SK-N-SH treated with all-trans-retinoic acid at 6 μM for 48 hours (cell line): ENCODE measurements at regions not wholly inside any gene's neighbourhood (a gene's known extent, or its start where the extent isn't known, plus 50 kb on each side); places are given as distances from the start of the nearest gene placed in this dataset.

Experiments
- ATAC-seq: fragments of 200-7000 bp; cut with Tn5 transposase; 3 replicates; pipeline ENCODE4 v1.9.1; 2020; ENCODE audit warnings: mild to moderate bottlenecking, moderate library complexity
- BACH2 ChIP-seq: fragments of 250-450 bp; sonication (Bioruptor Pico); IDR thresholded peaks from 2 replicates; pipeline ENCODE4 v1.9.0; 2021; ENCODE audit warnings: mild to moderate bottlenecking, borderline replicate concordance
- CSDC2 ChIP-seq: fragments of 250-450 bp; sonication (Bioruptor Pico); IDR thresholded peaks from 2 replicates; pipeline ENCODE4 v1.5.0; 2020; ENCODE audit warnings: mild to moderate bottlenecking, moderate library complexity
- ESRRG ChIP-seq: fragments of 250-450 bp; sonication (Bioruptor Pico); IDR thresholded peaks from 2 replicates; pipeline ENCODE4 v1.6.1; 2021; ENCODE audit warnings: mild to moderate bottlenecking
- GLIS3 ChIP-seq: fragments of 250-450 bp; sonication (Bioruptor Pico); IDR thresholded peaks from 2 replicates; pipeline ENCODE4 v1.5.0; 2020; ENCODE audit warnings: mild to moderate bottlenecking, moderate library complexity
- ISL1 ChIP-seq: fragments of 250-450 bp; sonication (Bioruptor Pico); IDR thresholded peaks from 2 replicates; pipeline ENCODE4 v2.1.2; 2022; ENCODE audit warnings: mild to moderate bottlenecking, moderate library complexity
- OSR1 ChIP-seq: fragments of 250-450 bp; sonication (Bioruptor Pico); IDR thresholded peaks from 2 replicates; pipeline ENCODE4 v1.8.0; 2022; ENCODE audit warnings: moderate library complexity, mild to moderate bottlenecking, inconsistent platforms
- RARB ChIP-seq: fragments of 250-450 bp; sonication (Bioruptor Pico); IDR thresholded peaks from 2 replicates; pipeline ENCODE4 v1.8.0; 2021; ENCODE audit warnings: mild to moderate bottlenecking, moderate library complexity
- SNAI2 ChIP-seq: fragments of 250-450 bp; sonication (Bioruptor Pico); IDR thresholded peaks from 2 replicates; pipeline ENCODE4 v1.5.0; 2020; ENCODE audit warnings: mild to moderate bottlenecking, moderate library complexity
- TCF4 ChIP-seq: fragments of 250-450 bp; sonication (Bioruptor Pico); IDR thresholded peaks from 2 replicates; pipeline ENCODE4 v1.8.0; 2021; ENCODE audit warnings: mild to moderate bottlenecking, moderate library complexity, borderline replicate concordance
- ZC3H10 ChIP-seq: fragments of 250-450 bp; sonication (Bioruptor Pico); IDR thresholded peaks from 2 replicates; pipeline ENCODE4 v1.5.1; 2021; ENCODE audit warnings: mild to moderate bottlenecking, moderate library complexity
- ZNF565 ChIP-seq: fragments of 450-650 bp; formaldehyde crosslinking; conservative IDR thresholded peaks from 2 replicates; pipeline ENCODE4 v1.5.0; 2020; ENCODE audit warnings: low read depth, mild to moderate bottlenecking, moderate library complexity
- ZNF70 ChIP-seq: fragments of 450-650 bp; formaldehyde crosslinking; IDR thresholded peaks from 2 replicates; pipeline ENCODE4 v1.5.0; 2020; ENCODE audit warnings: mild to moderate bottlenecking, moderate library complexity
- ZNF8 ChIP-seq: fragments of 450-650 bp; formaldehyde crosslinking; IDR thresholded peaks from 2 replicates; pipeline ENCODE4 v1.5.0; 2020; ENCODE audit warnings: mild to moderate bottlenecking, moderate library complexity
- TF ChIP-seq, protein P1 (sequence below): fragments of 250-450 bp; sonication (Bioruptor Pico); IDR thresholded peaks from 2 replicates; pipeline ENCODE4 v1.5.0; 2020; ENCODE audit warnings: mild to moderate bottlenecking, moderate library complexity
- TF ChIP-seq, protein P2 (sequence below): fragments of 250-450 bp; sonication (Bioruptor Pico); IDR thresholded peaks from 2 replicates; pipeline ENCODE4 v1.8.0; 2020; ENCODE audit warnings: mild to moderate bottlenecking, moderate library complexity, borderline replicate concordance
- TF ChIP-seq, protein P3 (sequence below): fragments of 250-450 bp; sonication (Bioruptor Pico); IDR thresholded peaks from 2 replicates; pipeline ENCODE4 v1.5.1; 2021; ENCODE audit warnings: mild to moderate bottlenecking, moderate library complexity

DNA sequence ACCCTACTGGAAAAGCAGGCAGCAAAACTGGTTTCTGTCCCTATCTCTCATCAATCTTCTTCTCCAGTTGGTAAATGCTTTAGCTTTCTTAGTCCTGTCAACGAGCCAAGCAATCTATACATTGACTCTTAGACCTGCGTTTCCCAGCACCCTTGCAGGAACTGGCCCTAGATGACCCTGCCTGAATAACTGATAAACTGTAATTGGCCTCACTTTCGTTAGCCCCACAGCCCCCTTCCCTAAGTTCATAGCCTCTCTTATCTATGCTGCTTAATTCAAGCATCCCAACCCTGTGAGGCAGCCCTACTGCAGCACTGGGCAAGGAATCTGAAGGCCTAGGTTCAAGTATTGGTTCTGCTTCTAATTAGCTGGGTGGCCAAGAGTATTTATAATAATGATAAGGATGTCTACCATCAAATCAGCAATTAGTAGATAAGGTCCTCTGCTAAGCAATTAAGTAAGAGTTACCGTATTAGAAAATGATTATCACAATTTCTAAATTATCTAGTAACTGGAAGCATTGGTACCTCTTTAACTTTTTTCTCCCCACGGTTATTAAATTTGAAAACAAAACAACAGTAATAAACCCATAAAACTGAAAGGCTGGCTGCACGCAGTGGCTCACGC lies 86.4 kb upstream of the RMDN2 start (continued):
- TF ChIP-seq, protein P1, sequence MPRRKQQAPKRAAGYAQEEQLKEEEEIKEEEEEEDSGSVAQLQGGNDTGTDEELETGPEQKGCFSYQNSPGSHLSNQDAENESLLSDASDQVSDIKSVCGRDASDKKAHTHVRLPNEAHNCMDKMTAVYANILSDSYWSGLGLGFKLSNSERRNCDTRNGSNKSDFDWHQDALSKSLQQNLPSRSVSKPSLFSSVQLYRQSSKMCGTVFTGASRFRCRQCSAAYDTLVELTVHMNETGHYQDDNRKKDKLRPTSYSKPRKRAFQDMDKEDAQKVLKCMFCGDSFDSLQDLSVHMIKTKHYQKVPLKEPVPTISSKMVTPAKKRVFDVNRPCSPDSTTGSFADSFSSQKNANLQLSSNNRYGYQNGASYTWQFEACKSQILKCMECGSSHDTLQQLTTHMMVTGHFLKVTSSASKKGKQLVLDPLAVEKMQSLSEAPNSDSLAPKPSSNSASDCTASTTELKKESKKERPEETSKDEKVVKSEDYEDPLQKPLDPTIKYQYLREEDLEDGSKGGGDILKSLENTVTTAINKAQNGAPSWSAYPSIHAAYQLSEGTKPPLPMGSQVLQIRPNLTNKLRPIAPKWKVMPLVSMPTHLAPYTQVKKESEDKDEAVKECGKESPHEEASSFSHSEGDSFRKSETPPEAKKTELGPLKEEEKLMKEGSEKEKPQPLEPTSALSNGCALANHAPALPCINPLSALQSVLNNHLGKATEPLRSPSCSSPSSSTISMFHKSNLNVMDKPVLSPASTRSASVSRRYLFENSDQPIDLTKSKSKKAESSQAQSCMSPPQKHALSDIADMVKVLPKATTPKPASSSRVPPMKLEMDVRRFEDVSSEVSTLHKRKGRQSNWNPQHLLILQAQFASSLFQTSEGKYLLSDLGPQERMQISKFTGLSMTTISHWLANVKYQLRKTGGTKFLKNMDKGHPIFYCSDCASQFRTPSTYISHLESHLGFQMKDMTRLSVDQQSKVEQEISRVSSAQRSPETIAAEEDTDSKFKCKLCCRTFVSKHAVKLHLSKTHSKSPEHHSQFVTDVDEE (CRISPR knock-in tag), result peak; percentile 99
- TF ChIP-seq ZNF8 (CRISPR knock-in tag) (peak; percentile 54), ISL1 (CRISPR knock-in tag) (no peak), CSDC2 (CRISPR knock-in tag) (no peak), SNAI2 (CRISPR knock-in tag) (no peak), RARB (CRISPR knock-in tag) (no peak), TCF4 (CRISPR knock-in tag) (peak; percentile 95), BACH2 (CRISPR knock-in tag) (peak; percentile 86)
- TF ChIP-seq, all 23 proteins: peak for 8

DNA sequence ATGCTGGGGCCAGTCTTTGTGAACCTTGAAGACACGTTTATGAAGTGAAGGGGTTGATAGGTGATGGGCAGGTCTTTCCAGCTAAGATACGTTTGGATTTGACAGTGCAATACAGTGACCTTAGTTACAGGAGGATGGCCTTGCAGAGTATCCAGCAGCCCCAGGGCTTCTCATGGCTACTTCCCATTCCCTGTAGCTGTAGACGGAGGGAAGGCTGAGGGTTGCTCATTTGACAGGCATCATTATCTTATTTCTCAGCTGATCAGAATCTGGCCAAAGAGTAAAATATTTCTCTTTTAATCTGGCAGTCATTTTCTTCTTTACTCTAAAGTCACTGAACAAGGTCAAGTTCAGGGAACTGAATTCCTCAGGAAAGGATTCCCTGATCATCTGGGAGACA lies 85.1 kb upstream of the RMDN2 start:
- ATAC-seq, result no peak
- TF ChIP-seq SNAI2 (CRISPR knock-in tag), result no peak
- TF ChIP-seq CSDC2 (CRISPR knock-in tag), result no peak
- TF ChIP-seq, protein P2, sequence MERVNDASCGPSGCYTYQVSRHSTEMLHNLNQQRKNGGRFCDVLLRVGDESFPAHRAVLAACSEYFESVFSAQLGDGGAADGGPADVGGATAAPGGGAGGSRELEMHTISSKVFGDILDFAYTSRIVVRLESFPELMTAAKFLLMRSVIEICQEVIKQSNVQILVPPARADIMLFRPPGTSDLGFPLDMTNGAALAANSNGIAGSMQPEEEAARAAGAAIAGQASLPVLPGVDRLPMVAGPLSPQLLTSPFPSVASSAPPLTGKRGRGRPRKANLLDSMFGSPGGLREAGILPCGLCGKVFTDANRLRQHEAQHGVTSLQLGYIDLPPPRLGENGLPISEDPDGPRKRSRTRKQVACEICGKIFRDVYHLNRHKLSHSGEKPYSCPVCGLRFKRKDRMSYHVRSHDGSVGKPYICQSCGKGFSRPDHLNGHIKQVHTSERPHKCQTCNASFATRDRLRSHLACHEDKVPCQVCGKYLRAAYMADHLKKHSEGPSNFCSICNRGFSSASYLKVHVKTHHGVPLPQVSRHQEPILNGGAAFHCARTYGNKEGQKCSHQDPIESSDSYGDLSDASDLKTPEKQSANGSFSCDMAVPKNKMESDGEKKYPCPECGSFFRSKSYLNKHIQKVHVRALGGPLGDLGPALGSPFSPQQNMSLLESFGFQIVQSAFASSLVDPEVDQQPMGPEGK (CRISPR knock-in tag), result no peak
- no peak for TF ChIP-seq GLIS3
- no peak for TF ChIP-seq ESRRG
- TF ChIP-seq, protein P3, sequence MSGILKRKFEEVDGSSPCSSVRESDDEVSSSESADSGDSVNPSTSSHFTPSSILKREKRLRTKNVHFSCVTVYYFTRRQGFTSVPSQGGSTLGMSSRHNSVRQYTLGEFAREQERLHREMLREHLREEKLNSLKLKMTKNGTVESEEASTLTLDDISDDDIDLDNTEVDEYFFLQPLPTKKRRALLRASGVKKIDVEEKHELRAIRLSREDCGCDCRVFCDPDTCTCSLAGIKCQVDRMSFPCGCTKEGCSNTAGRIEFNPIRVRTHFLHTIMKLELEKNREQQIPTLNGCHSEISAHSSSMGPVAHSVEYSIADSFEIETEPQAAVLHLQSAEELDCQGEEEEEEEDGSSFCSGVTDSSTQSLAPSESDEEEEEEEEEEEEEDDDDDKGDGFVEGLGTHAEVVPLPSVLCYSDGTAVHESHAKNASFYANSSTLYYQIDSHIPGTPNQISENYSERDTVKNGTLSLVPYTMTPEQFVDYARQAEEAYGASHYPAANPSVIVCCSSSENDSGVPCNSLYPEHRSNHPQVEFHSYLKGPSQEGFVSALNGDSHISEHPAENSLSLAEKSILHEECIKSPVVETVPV (CRISPR knock-in tag), result no peak
- TF ChIP-seq ISL1 (CRISPR knock-in tag), result no peak
- TF ChIP-seq ZNF565 (CRISPR knock-in tag), result no peak
- no peak for TF ChIP-seq ZC3H10 (CRISPR knock-in tag)
- TF ChIP-seq OSR1 (CRISPR knock-in tag), result no peak
- no peak for TF ChIP-seq TCF4 (CRISPR knock-in tag)
- no peak for TF ChIP-seq ZNF70 (CRISPR knock-in tag)
- TF ChIP-seq BACH2 (CRISPR knock-in tag), result no peak
- TF ChIP-seq, all 23 proteins: peak for 0

DNA sequence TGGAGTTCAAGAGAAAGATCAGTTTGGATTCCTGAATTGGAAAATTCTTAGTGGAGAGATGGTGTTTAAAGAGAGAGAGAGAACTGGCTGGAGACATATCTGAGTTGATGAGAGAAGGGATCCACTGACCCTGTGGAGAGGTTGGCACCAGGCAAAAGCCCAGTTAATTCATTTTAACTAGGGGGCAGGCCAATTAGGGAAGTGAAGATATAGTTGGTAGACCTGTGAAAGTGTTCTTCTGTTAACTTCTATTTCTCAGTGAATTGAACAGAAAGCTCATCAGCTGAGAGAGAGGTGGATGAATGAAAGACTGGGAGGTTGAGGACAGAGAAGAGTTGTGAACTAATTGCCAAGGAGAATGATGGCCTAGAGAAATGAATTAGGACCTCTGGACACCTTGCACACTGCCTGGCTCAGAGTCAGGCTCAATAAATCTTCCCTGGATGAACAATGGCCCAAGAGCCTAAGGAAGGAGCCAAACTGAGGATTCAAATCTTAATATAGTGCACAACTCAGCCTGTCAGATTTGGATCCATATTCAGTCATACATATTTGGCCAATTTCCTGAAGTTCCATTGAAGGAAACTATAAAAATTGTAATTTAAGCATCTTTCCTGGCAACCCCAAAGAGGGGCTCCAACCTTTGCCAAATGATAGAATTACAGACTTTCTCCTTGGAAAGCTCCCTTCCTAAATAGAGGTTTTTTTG lies 82.2 kb upstream of the RMDN2 start:
- ATAC-seq, result no peak; the same call in 2 of the 3 replicates

More for the DNA sequence above, 82.2 kb upstream of the RMDN2 start:
- TF ChIP-seq, protein P1 (CRISPR knock-in tag), result no peak
- TF ChIP-seq CSDC2 (CRISPR knock-in tag), result no peak
